HG03095 (cell line): ENCODE measurements at regions not wholly inside any gene's neighbourhood (a gene's known extent, or its start where the extent isn't known, plus 50 kb on each side); places are given as distances from the start of the nearest gene placed in this dataset.

ENCODE experiments used
- ATAC-seq: cut with Tn5 transposase; IDR thresholded peaks from one replicate; pipeline ENCODE4 v1.9.1; 2021; ENCODE audit warnings: moderate library complexity; ENCODE audit not compliant: unreplicated experiment

- no peak for ATAC-seq
These were observed 562.0 kb downstream of the PLPP3 start for GRCh38 chr1:56017336-56017735.

GRCh38 chr1:56003846-56004245 is 575.5 kb downstream of the PLPP3 start:
- no peak for ATAC-seq

GRCh38 chr1:56002231-56002630 is 577.1 kb downstream of the PLPP3 start:
- no peak for ATAC-seq

GRCh38 chr1:56000424-56000823 is 578.9 kb downstream of the PLPP3 start:
- no peak for ATAC-seq

- ATAC-seq: no peak
These were observed 581.8 kb downstream of the PLPP3 start for GRCh38 chr1:55997536-55997935.

GRCh38 chr1:55993646-55994318 is 585.6 kb downstream of the PLPP3 start:
- ATAC-seq: no peak

GRCh38 chr1:55990007-55990406 is 589.4 kb downstream of the PLPP3 start:
- ATAC-seq: no peak

GRCh38 chr1:55988963-55989452 is 590.4 kb downstream of the PLPP3 start:
- no peak for ATAC-seq

GRCh38 chr1:55987491-55988249 is 591.7 kb downstream of the PLPP3 start:
- ATAC-seq: no peak

- ATAC-seq: no peak
These were observed 593.4 kb downstream of the PLPP3 start for GRCh38 chr1:55986003-55986402.

- ATAC-seq: no peak
These were observed 598.2 kb downstream of the PLPP3 start for GRCh38 chr1:55981010-55981650.

GRCh38 chr1:55980582-55980981 is 598.8 kb downstream of the PLPP3 start:
- no peak for ATAC-seq

- ATAC-seq: no peak
These were observed 604.5 kb downstream of the PLPP3 start for GRCh38 chr1:55974714-55975441.

GRCh38 chr1:55970526-55971110 is 608.7 kb downstream of the PLPP3 start:
- no peak for ATAC-seq

GRCh38 chr1:55969322-55969721 is 610.0 kb downstream of the PLPP3 start:
- ATAC-seq: no peak

- no peak for ATAC-seq
These were observed 610.7 kb downstream of the PLPP3 start for GRCh38 chr1:55968661-55969060.

- ATAC-seq: no peak
These were observed 613.3 kb downstream of the PLPP3 start for GRCh38 chr1:55965981-55966461.

GRCh38 chr1:55962472-55962871 is 616.9 kb downstream of the PLPP3 start:
- no peak for ATAC-seq

GRCh38 chr1:55959136-55959548 is 620.2 kb downstream of the PLPP3 start:
- ATAC-seq: no peak

GRCh38 chr1:55958498-55958897 is 620.9 kb downstream of the PLPP3 start:
- no peak for ATAC-seq

GRCh38 chr1:55957276-55957675 is 622.1 kb downstream of the PLPP3 start:
- ATAC-seq: no peak
